ENCODE measurements at regions not wholly inside any gene's neighbourhood (a gene's known extent, or its start where the extent isn't known, plus 50 kb on each side); places are given as distances from the start of the nearest gene placed in this dataset.

GRCh38 chr21:18951271-18952038 is 547.9 kb upstream of the TMPRSS15 start:
- DNase-seq (ENCODE audit: low spot score) = no peak

- no peak for DNase-seq (ENCODE audit: low spot score)
Observed at GRCh38 chr21:18954441-18954844, 550.9 kb upstream of the TMPRSS15 start.

- no peak for DNase-seq (ENCODE audit: low spot score)
Observed at GRCh38 chr21:18959817-18960216, 556.2 kb upstream of the TMPRSS15 start.

GRCh38 chr21:18960306-18960705 is 556.7 kb upstream of the TMPRSS15 start:
- no peak for DNase-seq (ENCODE audit: low spot score)

GRCh38 chr21:18970416-18970815 is 566.8 kb upstream of the TMPRSS15 start:
- DNase-seq (ENCODE audit: low spot score) = no peak

- no peak for DNase-seq (ENCODE audit: low spot score)
Observed at GRCh38 chr21:18970941-18971340, 567.4 kb upstream of the TMPRSS15 start.

- DNase-seq (ENCODE audit: low spot score) = no peak
Observed at GRCh38 chr21:18985584-18985983, 582.0 kb upstream of the TMPRSS15 start.

GRCh38 chr21:18986197-18986596 is 582.6 kb upstream of the TMPRSS15 start:
- no peak for DNase-seq (ENCODE audit: low spot score)

- peak; percentile 1 for DNase-seq (ENCODE audit: low spot score)
Observed at GRCh38 chr21:18987520-18988026, 584.0 kb upstream of the TMPRSS15 start.

- no peak for DNase-seq (ENCODE audit: low spot score)
Observed at GRCh38 chr21:18989953-18990495, 586.4 kb upstream of the TMPRSS15 start.

GRCh38 chr21:18991846-18992245 is 588.3 kb upstream of the TMPRSS15 start:
- no peak for DNase-seq (ENCODE audit: low spot score)

GRCh38 chr21:19010251-19010650 is 606.7 kb upstream of the TMPRSS15 start:
- no peak for DNase-seq (ENCODE audit: low spot score)

- DNase-seq (ENCODE audit: low spot score) = no peak
Observed at GRCh38 chr21:19010996-19011395, 607.4 kb upstream of the TMPRSS15 start.

GRCh38 chr21:19011451-19011850 is 607.9 kb upstream of the TMPRSS15 start:
- DNase-seq (ENCODE audit: low spot score) = no peak

- DNase-seq (ENCODE audit: low spot score) = no peak
Observed at GRCh38 chr21:19013916-19014315, 610.3 kb upstream of the TMPRSS15 start.

- DNase-seq (ENCODE audit: low spot score) = no peak
Observed at GRCh38 chr21:19018529-19018928, 614.9 kb upstream of the TMPRSS15 start.

GRCh38 chr21:19022978-19023377 is 619.4 kb upstream of the TMPRSS15 start:
- DNase-seq (ENCODE audit: low spot score) = no peak

GRCh38 chr21:19026911-19027310 is 623.3 kb upstream of the TMPRSS15 start:
- DNase-seq (ENCODE audit: low spot score) = no peak

- DNase-seq (ENCODE audit: low spot score) = no peak
Observed at GRCh38 chr21:19029816-19030215, 626.2 kb upstream of the TMPRSS15 start.

- DNase-seq (ENCODE audit: low spot score) = no peak
Observed at GRCh38 chr21:19031953-19032352, 628.4 kb upstream of the TMPRSS15 start.

- no peak for DNase-seq (ENCODE audit: low spot score)
Observed at GRCh38 chr21:19034041-19034440, 630.5 kb upstream of the TMPRSS15 start.

- DNase-seq (ENCODE audit: low spot score) = no peak
Observed at GRCh38 chr21:19034560-19034959, 631.0 kb upstream of the TMPRSS15 start.

GRCh38 chr21:19045876-19046275 is 642.3 kb upstream of the TMPRSS15 start:
- no peak for DNase-seq (ENCODE audit: low spot score)

Measured in AG08396 (cell line).